CD4-positive, alpha-beta T cell treated with Interleukin-17A for 1 hour (primary cell): ENCODE measurements at regions not wholly inside any gene's neighbourhood (a gene's known extent, or its start where the extent isn't known, plus 50 kb on each side); places are given as distances from the start of the nearest gene placed in this dataset.
"Not testable (repeated sequence)": the region's sequence is repeated elsewhere in the genome, so short reads cannot be mapped to it uniquely, and the experiment has no call there.

Experiments used
- DNase-seq: peaks from one replicate; pipeline ENCODE4 v3.0.0-alpha.2; 2020

DNA sequence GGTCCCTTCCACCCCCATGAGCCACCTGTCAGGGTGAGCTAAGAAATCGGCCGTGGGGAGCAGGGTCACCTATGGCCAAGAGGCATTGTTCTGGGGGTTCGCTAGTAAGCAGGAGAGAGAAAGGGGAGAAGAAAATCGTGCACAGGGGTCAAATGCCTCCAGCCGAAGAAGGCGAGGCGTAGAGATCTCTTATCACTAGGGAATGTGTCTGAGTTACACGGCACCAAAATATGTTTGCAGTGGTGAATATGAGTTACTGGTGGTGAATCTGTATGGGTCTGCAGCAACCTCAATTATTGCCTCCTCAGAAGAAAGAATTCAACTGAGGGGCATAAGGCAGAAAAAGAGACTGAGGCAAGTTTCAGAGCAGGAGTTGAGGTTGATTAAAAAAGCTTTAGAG lies 54.2 kb upstream of the RABGAP1L start:
- no peak for DNase-seq

DNA sequence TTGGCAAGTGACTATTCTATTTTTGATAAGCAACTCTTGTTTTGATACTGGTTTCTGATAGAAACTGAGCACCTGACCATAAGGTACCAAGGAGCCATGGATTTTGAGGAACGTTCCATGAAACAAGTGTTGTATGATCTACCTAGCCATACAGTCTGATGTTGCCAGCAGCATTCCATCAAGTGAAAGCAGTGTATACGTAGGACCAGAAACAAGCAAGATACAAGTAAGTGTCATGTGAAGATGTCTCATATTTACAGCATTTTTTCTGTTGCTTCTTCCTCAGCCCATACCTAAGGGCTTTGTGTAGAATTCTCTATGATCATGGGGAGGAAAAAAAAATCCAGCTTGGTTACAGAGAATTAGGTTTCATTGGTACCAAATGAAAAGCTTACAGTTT lies 55.6 kb upstream of the RABGAP1L start:
- DNase-seq, result no peak

DNA sequence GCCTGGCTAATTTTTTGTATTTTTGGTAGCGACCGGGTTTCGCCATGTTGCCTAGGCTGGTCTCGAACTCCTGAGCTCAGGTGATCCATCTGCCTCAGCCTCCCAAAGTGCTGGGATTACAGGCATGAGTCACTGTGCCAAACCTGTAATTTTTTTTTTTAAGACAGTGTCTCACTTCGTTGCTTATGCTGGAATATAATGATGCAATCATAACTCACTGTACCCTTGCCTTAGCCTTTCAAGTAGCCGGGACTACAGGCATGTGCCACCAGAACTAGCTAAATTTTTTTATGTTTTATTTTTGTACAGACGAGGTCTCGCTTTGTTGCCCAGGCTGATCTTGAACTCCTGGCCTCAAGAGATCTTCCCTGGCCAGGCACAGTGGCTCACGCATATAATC lies 57.3 kb upstream of the RABGAP1L start:
- DNase-seq, result not testable (repeated sequence)

DNA sequence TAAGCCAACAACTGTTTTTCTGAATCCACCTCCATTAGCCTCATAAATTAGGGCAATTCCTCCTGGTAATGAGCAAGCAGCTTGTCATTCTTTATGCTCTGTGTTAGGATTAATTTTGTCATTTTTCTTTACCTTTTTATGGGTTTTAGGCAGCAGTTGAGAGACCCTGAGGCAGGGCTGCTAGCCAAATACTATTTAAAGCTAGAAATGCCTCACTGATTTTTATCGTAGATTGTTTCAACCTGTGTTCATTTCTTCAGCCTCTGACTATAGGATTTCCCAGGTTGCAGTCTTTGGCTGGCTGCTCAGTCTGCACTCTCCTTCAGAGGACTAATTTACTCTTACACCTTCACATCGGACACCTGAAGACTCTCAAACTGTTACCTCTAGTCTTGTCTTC lies 61.9 kb upstream of the RABGAP1L start:
- no peak for DNase-seq

DNA sequence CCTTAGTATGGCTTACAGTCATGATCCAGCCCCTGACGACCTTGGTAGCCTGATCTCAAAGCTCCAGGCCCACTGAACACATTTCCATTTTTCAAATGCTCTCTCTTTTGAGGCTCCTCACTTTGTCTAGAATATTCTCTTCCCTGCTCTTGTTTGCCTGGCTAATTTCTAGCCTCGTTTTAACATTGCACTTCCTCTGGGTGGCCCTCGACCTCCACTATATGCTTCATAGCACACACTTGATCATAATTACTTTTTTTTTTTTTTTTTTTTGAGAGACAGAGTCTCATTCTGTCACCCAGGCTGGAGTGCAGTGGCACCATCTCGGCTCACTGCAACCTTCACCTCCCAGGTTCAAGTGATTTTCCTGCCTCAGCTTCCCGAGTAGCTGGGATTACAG lies 65.5 kb upstream of the RABGAP1L start:
- peak; percentile 18 for DNase-seq

DNA sequence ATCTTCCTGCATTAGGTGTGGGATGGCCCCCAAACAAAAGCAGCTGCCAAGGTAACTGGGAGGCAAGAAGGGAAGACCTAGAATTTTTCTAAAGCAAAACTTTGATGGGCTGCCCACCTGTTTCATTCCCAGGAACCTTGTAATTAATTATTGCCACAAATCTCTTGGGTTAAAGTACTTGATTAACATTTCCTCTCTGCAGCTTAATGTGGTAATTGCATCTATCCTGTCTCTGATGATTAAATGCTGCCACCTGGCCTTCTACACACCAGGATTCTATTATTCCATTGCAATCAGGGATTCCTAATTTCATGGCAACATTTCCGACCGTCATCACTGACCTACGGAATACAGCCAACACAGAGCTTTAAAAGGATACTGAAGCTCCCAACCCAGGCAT lies 68.3 kb upstream of the RC3H1 start:
- no peak for DNase-seq

DNA sequence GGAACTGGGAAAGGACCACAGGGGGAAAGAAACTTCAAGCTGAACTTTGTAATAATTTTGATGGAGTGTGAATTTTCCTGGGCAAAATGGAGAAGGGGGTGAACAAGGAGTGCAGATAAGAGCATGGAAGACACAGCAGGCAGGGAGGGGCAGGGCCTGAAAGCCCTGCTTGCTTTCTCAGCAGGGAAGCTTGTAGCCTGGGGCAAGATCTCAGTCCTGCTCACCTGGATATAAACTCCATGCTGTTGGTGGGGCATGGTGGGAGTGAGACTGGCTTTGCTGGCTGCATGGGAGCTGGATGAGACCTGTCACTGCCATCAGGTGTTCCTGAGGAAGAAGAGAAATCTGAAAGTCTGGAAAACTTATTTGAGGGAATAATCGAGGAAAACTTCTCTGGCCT lies 58.7 kb upstream of the RC3H1 start:
- no peak for DNase-seq

DNA sequence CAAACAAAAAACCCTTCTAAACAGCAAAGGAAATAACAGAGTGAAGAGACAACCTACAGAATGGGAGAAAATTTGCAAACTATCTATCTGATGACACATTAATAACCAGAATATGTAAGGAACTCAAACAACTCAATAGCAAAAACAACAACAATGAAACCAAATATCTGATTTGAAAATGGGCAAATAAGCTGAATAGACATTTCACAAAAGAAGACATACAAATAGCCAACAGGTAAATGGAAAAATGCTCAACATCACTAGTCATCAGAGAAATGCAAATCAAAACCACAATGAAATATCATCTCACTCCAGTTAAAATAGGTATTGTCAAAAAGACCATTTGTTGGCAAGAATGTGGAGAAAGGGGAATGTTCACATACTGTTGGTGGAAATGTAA lies 57.6 kb upstream of the RC3H1 start:
- no peak for DNase-seq

DNA sequence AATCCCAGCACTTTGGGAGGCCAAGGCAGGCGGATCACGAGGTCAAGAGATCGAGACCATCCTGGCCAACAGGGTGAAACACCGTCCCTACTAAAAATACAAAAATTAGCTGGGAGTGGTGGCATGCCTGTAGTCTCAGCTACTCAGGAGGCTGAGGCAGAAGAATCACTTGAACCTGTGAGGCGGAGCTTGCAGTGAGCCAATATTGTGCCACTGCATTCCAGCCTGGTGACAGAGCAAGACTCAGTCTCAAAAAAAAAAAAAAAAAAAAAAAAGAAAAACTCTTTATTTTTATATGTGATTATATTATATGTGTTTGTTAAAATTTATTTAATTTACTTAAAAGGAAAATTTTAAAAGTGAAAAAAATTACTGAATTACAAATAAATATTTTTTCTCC lies 56.8 kb upstream of the RC3H1 start:
- not testable (repeated sequence) for DNase-seq

DNA sequence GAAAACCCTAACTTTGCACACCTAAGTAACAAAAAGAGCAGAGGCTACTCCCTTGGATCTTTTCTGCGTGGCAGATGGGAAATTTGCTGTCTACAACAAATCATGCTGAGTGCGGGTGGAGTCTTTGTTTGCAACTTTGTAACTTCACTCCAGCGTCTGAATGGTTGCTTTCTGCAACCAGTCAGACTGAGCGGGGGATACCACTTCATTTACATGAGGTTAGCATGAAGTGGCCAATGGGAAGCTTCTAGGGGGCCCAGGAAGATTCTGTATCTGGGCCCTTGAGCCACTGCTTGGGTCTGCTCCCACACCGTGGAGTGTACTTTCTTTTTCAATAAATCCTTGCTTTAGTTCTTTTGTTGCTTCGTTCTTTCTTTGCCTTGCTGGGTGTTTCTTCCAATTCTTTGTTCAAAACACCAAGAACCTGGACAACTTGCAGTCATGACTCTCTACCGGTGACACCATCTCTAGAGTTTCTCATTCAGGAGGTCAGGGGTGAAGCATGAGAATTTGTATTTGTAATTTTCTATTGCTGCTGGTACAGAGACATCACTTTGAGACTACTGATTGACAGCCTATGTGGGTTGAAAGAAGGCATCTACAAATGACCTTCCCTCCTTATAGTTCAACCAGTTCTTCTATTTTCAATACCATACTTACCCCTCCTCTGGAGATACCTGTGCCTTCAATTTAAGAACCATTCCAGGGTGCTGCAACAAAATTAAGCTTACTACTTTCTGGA lies 55.8 kb upstream of the RC3H1 start:
- no peak for DNase-seq

DNA sequence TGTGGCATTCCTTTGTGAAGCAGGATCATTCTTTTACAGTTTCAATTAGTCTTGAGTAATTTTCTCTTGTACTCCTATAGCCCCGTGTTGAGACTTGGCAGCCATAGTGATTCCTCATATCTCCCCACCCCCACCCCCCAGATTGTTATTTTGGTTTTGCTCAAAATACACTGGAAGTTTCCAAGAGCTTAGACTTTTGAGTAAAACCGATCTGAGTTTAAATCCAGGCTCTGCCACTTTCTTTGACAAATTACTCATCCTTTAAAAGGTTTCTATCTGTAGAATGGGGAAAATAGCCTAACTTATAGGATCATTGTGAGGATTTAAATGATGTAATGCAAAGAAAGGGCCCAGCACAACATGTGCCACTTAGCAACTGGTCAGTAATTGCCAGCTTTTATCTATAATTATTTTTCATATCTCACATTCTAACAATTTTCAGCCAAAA lies 53.1 kb upstream of the RC3H1 start:
- no peak for DNase-seq

DNA sequence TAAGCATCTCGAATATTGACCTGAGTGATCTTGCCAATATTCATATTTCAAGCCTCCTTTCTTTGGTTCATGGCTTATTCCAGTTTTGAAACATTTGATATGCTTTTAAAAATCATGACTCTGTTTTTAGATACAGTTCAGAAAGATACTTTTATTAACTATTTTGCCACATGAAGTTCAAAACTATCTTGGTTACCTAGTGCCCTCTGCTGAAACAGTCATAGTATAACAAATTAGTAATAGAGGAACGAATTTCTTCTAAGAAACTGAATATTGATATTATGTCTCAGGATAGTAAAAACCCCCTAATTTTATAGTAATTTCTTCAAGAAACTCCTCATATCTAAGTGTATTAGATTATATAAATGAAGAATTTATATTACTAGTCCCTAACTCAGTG lies 52.6 kb upstream of the RC3H1 start:
- DNase-seq, result peak; percentile 20

DNA sequence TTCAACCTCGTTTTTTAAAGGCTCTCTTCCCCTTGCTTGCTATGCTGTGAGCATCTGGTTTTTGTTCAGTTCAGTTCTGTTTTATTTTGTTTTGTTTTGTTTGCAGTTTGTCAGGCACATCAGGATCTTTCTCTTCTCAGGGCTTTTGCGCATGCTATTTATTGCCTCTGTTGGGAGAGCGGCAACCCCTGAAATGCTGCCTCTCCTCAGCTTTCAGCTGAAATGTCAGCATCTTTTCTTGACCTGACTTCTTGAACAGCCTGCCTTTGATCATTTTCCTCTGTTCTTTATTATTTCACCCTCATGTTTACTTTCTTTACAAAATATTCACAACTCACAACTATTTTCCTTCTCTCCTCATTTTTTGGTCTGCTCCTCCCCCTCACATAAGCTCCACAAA lies 50.4 kb upstream of the RC3H1 start:
- no peak for DNase-seq
